Upper lobe of left lung (tissue), 4 donors: ENCODE measurements at regions not wholly inside any gene's neighbourhood (a gene's known extent, or its start where the extent isn't known, plus 50 kb on each side); places are given as distances from the start of the nearest gene placed in this dataset.

Source experiments
- EP300 ChIP-seq, 4 donors: sonication (generic); formaldehyde crosslinking; IDR thresholded peaks; one replicate each; pipeline ENCODE4 v1.5.1; 2017; ENCODE audit warnings: antibody characterized with exemption in 4 of 4, control low read depth in 2 of 4
- POLR2A ChIP-seq, 4 donors: fragments of 450-650 bp; IDR thresholded peaks; one replicate each; pipeline ENCODE4 v1.5.1; 2016 to 2017; ENCODE audit warnings: antibody characterized with exemption in 4 of 4, mild to moderate bottlenecking in 2 of 4
- POLR2AphosphoS5 ChIP-seq, 2 donors: sonication (generic); formaldehyde crosslinking; IDR thresholded peaks; one replicate each; pipeline ENCODE4 v1.5.1; 2017; ENCODE audit warnings: antibody characterized with exemption in 2 of 2
- TF ChIP-seq, protein P1 (sequence below), 6 experiments: fragments of 450-650 bp in 4 of 6; fragments of 200-600 bp in 2 of 6; sonication (generic) in 2 of 6; IDR thresholded peaks; one replicate each; pipeline ENCODE4 v1.5.1; 2016 to 2019; ENCODE audit warnings: antibody characterized with exemption in 6 of 6

DNA sequence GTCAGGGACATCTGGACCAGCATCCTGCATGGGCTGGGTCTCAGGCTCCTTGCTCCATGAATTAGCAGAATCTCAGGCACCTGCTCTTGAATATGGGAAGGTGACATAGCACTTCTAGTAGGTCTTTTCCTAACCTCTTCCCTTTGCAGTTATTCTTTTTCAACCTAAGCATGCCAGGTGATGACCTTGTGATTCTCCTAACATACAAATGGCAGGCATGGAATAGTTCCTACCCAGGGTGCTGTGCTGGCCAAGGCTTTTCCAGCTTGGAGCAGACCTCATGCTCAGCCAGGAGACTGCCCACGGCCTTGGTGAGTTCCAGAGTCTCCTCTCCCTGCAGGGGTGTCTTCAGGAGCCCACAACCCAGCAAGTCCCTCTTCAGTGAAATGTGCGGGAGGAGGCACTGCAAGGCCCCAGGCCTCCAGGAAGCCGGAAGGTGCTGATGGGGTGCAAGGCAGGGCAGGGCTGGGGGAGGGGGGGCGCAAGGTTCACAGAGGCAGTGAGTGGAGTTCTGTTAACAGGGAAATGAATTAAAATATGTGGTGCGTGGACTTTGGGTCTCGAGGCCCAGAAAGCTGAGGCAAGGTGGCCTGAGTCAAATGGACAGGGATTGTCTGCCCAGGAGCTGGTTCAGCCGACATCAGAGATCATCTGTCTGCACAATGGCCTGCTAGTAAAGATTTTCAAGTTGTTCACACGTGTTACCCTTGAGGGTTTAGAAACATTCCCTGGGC, 75.9 kb upstream of the SEPTIN5 start:
- TF ChIP-seq, protein P1, sequence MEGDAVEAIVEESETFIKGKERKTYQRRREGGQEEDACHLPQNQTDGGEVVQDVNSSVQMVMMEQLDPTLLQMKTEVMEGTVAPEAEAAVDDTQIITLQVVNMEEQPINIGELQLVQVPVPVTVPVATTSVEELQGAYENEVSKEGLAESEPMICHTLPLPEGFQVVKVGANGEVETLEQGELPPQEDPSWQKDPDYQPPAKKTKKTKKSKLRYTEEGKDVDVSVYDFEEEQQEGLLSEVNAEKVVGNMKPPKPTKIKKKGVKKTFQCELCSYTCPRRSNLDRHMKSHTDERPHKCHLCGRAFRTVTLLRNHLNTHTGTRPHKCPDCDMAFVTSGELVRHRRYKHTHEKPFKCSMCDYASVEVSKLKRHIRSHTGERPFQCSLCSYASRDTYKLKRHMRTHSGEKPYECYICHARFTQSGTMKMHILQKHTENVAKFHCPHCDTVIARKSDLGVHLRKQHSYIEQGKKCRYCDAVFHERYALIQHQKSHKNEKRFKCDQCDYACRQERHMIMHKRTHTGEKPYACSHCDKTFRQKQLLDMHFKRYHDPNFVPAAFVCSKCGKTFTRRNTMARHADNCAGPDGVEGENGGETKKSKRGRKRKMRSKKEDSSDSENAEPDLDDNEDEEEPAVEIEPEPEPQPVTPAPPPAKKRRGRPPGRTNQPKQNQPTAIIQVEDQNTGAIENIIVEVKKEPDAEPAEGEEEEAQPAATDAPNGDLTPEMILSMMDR (IDR thresholded peaks at IDR 0.05) = no peak
- TF ChIP-seq EP300 (IDR thresholded peaks at IDR 0.05) (no peak), POLR2AphosphoS5 (IDR thresholded peaks at IDR 0.05) (no peak), POLR2A (IDR thresholded peaks at IDR 0.05) (no peak)
